Upper lobe of left lung (tissue), 6 donors: ENCODE measurements at regions not wholly inside any gene's neighbourhood (a gene's known extent, or its start where the extent isn't known, plus 50 kb on each side); places are given as distances from the start of the nearest gene placed in this dataset.

Experiments
- ATAC-seq, 2 donors: fragments of 200-7000 bp; cut with Tn5 transposase; one replicate each; pipeline ENCODE4 v1.9.1; 2022; ENCODE audit warnings: mild to moderate bottlenecking in 2 of 2, moderate library complexity in 2 of 2; ENCODE audit not compliant: low FRiP score in 2 of 2
- DNase-seq, 2 donors: peaks; one replicate each; pipeline ENCODE4 v3.0.0-alpha.2; 2019 to 2020
- H3K27ac ChIP-seq, 4 donors: fragments of 200-600 bp; sonication (generic); one replicate each; pipeline ENCODE4 v1.5.1; 2016 to 2019
- H3K27me3 ChIP-seq, 4 donors: fragments of 200-600 bp; sonication (generic); one replicate each; pipeline ENCODE4 v1.5.1; 2017 to 2019
- H3K36me3 ChIP-seq, 4 donors: fragments of 200-600 bp; sonication (generic); one replicate each; pipeline ENCODE4 v1.5.1; 2016 to 2019
- H3K4me1 ChIP-seq, 4 donors: fragments of 200-600 bp; sonication (generic); one replicate each; pipeline ENCODE4 v1.5.1; 2018 to 2019
- H3K4me3 ChIP-seq, 4 donors: fragments of 200-600 bp; sonication (generic); one replicate each; pipeline ENCODE4 v1.5.1; 2017 to 2019; ENCODE audit warnings: mild to moderate bottlenecking in 2 of 4, moderate library complexity in 1 of 4
- H3K9me3 ChIP-seq, 4 donors: fragments of 200-600 bp; sonication (generic); one replicate each; pipeline ENCODE4 v1.5.1; 2018 to 2019
- EP300 ChIP-seq, 4 donors: sonication (generic); formaldehyde crosslinking; IDR thresholded peaks; one replicate each; pipeline ENCODE4 v1.5.1; 2017; ENCODE audit warnings: antibody characterized with exemption in 4 of 4, control low read depth in 2 of 4
- POLR2A ChIP-seq, 4 donors: fragments of 450-650 bp; IDR thresholded peaks; one replicate each; pipeline ENCODE4 v1.5.1; 2016 to 2017; ENCODE audit warnings: antibody characterized with exemption in 4 of 4, mild to moderate bottlenecking in 2 of 4
- POLR2AphosphoS5 ChIP-seq, 2 donors: sonication (generic); formaldehyde crosslinking; IDR thresholded peaks; one replicate each; pipeline ENCODE4 v1.5.1; 2017; ENCODE audit warnings: antibody characterized with exemption in 2 of 2
- WGBS, 2 donors: methylation state at CpG; one replicate each; pipeline ENCODE4 v1.1.5; 2017 to 2018; 5-methylcytosine and 5-hydroxymethylcytosine counted together
- TF ChIP-seq, protein P1 (sequence below), 6 experiments: fragments of 450-650 bp in 4 of 6; fragments of 200-600 bp in 2 of 6; sonication (generic) in 2 of 6; IDR thresholded peaks; one replicate each; pipeline ENCODE4 v1.5.1; 2016 to 2019; ENCODE audit warnings: antibody characterized with exemption in 6 of 6
- donor health status: DM: no; HTN: no; CAD: no; lungs with moderate emphysema.
- donor health status: DM: no; HTN: yes; CAD: no; lungs with severe emphysema.

DNA sequence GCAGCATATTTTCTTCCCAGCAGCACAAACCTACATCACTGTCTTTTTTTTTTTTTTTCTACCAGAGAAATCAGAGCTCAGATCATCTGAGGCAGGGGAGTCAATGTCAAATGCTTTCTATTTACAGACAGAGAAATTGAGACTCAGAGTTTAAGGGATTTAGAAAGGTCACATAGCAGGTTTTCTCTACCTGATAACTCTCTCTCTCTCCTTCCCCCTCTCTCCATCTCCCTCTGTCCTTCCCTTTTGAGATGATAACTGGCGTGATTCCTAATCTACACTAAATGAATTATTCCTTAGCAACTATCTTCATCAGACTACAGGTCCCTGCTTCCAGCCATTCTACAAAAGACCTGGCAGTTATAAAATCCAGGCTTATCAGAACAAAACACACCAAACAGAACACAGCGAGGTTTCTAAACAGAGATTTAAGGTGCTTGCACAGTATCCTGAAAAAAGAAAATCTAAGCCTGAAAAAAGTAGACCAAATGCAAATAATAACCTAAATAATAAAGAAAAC is 161.6 kb upstream of the PKDCC start:
- 89 to 91% methylated on average over 2 of the region's 2 CpGs for WGBS, 2 donors
- no peak overlapping the region for H3K4me3 ChIP-seq
- H3K36me3 ChIP-seq = no peaks in the 10 kb centered on the region
- no peak overlapping the region for H3K27ac ChIP-seq
- H3K4me1 ChIP-seq = no peaks in the 10 kb centered on the region
- H3K27me3 ChIP-seq = no peaks in the 10 kb centered on the region
- no peak for DNase-seq
- ATAC-seq = no peak
- TF ChIP-seq, protein P1, sequence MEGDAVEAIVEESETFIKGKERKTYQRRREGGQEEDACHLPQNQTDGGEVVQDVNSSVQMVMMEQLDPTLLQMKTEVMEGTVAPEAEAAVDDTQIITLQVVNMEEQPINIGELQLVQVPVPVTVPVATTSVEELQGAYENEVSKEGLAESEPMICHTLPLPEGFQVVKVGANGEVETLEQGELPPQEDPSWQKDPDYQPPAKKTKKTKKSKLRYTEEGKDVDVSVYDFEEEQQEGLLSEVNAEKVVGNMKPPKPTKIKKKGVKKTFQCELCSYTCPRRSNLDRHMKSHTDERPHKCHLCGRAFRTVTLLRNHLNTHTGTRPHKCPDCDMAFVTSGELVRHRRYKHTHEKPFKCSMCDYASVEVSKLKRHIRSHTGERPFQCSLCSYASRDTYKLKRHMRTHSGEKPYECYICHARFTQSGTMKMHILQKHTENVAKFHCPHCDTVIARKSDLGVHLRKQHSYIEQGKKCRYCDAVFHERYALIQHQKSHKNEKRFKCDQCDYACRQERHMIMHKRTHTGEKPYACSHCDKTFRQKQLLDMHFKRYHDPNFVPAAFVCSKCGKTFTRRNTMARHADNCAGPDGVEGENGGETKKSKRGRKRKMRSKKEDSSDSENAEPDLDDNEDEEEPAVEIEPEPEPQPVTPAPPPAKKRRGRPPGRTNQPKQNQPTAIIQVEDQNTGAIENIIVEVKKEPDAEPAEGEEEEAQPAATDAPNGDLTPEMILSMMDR (IDR thresholded peaks at IDR 0.05) = no peak
- no peak for TF ChIP-seq POLR2A (IDR thresholded peaks at IDR 0.05)
- TF ChIP-seq EP300 (IDR thresholded peaks at IDR 0.05) = no peak
- H3K9me3 ChIP-seq = no peaks in the 10 kb centered on the region

GRCh38 chr2:41886757-41887156 is 161.1 kb upstream of the PKDCC start:
- H3K27me3 ChIP-seq = no peaks in the 10 kb centered on the region
- no peak overlapping the region for H3K4me3 ChIP-seq
- WGBS, 2 donors = 46 to 48% methylated on average over 2 of the region's 2 CpGs
- H3K36me3 ChIP-seq = no peaks in the 10 kb centered on the region
- H3K9me3 ChIP-seq = no peaks in the 10 kb centered on the region
- no peak for TF ChIP-seq EP300 (IDR thresholded peaks at IDR 0.05)
- no peak for TF ChIP-seq POLR2AphosphoS5 (IDR thresholded peaks at IDR 0.05)
- TF ChIP-seq, protein P1 (IDR thresholded peaks at IDR 0.05) = no peak
- no peak for ATAC-seq
- DNase-seq = no peak
- no peak overlapping the region for H3K27ac ChIP-seq
- no peaks in the 10 kb centered on the region for H3K4me1 ChIP-seq

DNA sequence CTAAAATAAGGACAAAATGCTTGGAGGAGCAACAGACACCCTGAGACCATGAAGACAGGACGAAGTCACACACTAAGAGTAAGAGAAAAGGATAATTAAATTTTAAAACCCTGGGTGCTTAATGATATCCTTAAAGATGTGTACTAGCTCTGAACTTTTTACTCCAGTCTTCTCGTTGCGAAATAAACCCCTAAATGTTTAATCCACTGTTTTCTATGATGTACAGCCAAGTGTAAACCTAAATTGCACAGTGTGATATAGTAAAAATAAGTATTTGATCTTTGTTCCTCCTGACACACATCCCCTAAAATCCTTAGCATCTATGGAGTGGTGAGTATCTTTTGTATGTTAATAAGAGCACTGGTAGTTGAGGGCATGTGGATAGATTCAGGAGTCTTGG is 157.5 kb upstream of the PKDCC start:
- Histone ChIP-seq H3K4me3 (no peak overlapping the region), H3K27ac (no peak overlapping the region), H3K36me3 (no peaks in the 10 kb centered on the region), H3K4me1 (no peaks in the 10 kb centered on the region), H3K27me3 (no peaks in the 10 kb centered on the region), H3K9me3 (no peaks in the 10 kb centered on the region)
- ATAC-seq (no peak), DNase-seq (no peak)
- 89 to 93% methylated on average over 3 of the region's 3 CpGs for WGBS, 2 donors
- TF ChIP-seq POLR2AphosphoS5 (IDR thresholded peaks at IDR 0.05) = no peak
- TF ChIP-seq POLR2A (IDR thresholded peaks at IDR 0.05) = no peak
- no peak for TF ChIP-seq EP300 (IDR thresholded peaks at IDR 0.05)
- TF ChIP-seq, protein P1 (IDR thresholded peaks at IDR 0.05) = no peak

DNA sequence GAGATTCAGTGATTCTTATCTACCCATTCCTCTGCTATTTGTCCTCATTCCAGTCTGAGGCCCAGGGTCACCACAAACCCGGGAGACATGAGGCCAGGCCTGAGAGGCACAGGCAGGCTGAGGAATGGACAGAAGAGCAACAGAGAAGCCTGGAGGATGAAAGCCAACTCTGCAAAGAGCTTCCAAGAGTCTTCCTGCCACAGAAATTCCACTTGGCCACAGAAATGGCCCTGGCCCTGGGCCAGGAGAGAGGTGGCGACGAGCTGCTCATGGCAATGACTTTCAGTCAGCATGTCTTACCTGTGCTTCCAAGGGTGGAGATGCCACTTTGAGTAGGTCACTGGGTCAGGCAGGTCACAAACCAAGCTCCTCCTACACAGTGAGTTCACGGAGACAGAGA is 155.3 kb upstream of the PKDCC start:
- DNase-seq (no peak), ATAC-seq (no peak)
- WGBS, 2 donors = 80 to 95% methylated on average over 2 to 4 of the region's 4 CpGs
- Histone ChIP-seq H3K27me3 (no peaks in the 10 kb centered on the region), H3K4me3 (no peak overlapping the region), H3K27ac (no peak overlapping the region), H3K4me1 (no peaks in the 10 kb centered on the region), H3K9me3 (no peaks in the 10 kb centered on the region), H3K36me3 (no peaks in the 10 kb centered on the region)
- TF ChIP-seq EP300 (IDR thresholded peaks at IDR 0.05) (no peak), POLR2AphosphoS5 (IDR thresholded peaks at IDR 0.05) (no peak), POLR2A (IDR thresholded peaks at IDR 0.05) (no peak)
- TF ChIP-seq, protein P1 (IDR thresholded peaks at IDR 0.05) = no peak

- Histone ChIP-seq H3K27me3 (no peaks in the 10 kb centered on the region), H3K27ac (no peak overlapping the region), H3K4me1 (no peaks in the 10 kb centered on the region), H3K4me3 (no peak overlapping the region), H3K9me3 (no peaks in the 10 kb centered on the region), H3K36me3 (no peaks in the 10 kb centered on the region)
- WGBS, 2 donors = 80 to 84% methylated on average over 5 of the region's 5 CpGs
- TF ChIP-seq, protein P1 (IDR thresholded peaks at IDR 0.05) = no peak
- TF ChIP-seq POLR2AphosphoS5 (IDR thresholded peaks at IDR 0.05) (no peak), POLR2A (IDR thresholded peaks at IDR 0.05) (no peak), EP300 (IDR thresholded peaks at IDR 0.05) (no peak)
- ATAC-seq (no peak), DNase-seq (no peak)
These were observed 153.1 kb upstream of the PKDCC start for GRCh38 chr2:41894563-41895333.
